ENCODE measurements at regions not wholly inside any gene's neighbourhood (a gene's known extent, or its start where the extent isn't known, plus 50 kb on each side); places are given as distances from the start of the nearest gene placed in this dataset.

- no peak for DNase-seq
Measured at GRCh38 chr4:146023334-146023967, 84.8 kb upstream of the ZNF827 start.

- no peak for DNase-seq
Measured at GRCh38 chr4:146022541-146022940, 83.9 kb upstream of the ZNF827 start.

- DNase-seq: no peak
Measured at GRCh38 chr4:146018247-146018646, 79.6 kb upstream of the ZNF827 start.

GRCh38 chr4:146004730-146005129 is 66.1 kb upstream of the ZNF827 start:
- DNase-seq: no peak

GRCh38 chr4:145988628-145989027 is 50.0 kb upstream of the ZNF827 start:
- DNase-seq: no peak
